ENCODE measurements at regions not wholly inside any gene's neighbourhood (a gene's known extent, or its start where the extent isn't known, plus 50 kb on each side); places are given as distances from the start of the nearest gene placed in this dataset.

DNA sequence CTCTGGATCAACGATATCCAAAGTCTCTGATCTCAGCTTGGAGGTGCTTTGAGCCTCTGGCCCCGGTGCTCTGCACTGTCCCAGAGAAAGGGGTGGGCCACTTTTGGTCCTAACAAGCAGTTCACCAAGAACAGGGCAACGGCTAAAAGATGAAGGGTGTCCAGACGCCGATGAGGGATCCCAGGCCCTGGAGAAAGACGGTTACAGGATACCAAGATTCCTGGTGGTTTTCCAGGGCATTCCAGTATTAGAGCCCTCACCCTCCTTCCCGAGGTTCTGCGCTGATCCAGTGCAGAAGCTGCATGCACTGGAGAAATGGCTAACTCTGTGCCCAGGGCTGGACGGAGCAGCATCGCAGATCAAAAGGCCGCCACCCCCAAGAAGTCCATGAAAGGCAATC is 149.9 kb upstream of the IRF2BP2 start:
- DNase-seq (ENCODE audit: low read depth) = no peak

GRCh38 chr1:234758851-234759250 is 148.9 kb upstream of the IRF2BP2 start:
- no peak for DNase-seq (ENCODE audit: low read depth)

DNA sequence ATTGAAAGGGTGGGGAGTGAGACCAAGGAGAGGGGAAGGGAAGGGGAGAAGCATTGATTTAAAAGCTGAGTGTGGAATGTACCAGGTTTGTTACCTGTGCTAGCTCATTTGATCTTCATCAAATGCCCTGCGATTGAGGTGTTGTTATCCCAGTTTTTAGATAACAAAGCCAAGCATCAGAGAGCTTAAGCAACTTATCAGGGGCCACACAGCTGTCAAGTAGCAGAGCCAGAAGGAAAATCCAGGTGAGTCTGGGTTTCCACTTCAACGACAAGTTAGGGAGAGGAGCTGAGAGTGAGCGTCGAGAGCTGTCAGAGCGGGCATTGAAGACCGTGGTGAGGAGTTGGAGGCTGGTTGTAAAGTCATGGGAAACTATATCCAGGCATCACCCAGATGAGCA is 146.9 kb upstream of the IRF2BP2 start:
- DNase-seq (ENCODE audit: low read depth) = no peak

- no peak for DNase-seq (ENCODE audit: low read depth)
Measured at GRCh38 chr1:234756066-234756774, 146.2 kb upstream of the IRF2BP2 start.

GRCh38 chr1:234755449-234755863 is 145.5 kb upstream of the IRF2BP2 start:
- DNase-seq (ENCODE audit: low read depth) = no peak

- no peak for DNase-seq (ENCODE audit: low read depth)
Measured at GRCh38 chr1:234753979-234754378, 144.0 kb upstream of the IRF2BP2 start.

DNA sequence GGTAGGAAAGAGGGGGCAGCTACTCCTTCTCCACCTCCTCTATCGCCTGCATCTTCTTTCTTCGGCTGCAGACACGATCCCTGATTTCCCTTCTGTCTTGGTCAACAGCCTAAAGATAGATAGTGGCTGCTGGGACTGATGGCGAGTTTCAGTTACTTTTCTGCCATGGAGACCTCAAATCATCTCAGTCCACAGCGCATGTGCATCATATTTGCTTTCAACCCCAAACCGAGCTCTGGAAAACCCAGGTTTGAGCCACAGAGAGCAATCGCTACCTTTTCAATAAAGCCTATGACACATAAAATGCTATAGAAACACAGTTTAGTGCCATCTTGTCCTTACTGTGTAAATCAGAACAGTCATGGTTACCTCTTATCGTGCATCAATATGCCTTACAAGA is 142.9 kb upstream of the IRF2BP2 start:
- DNase-seq (ENCODE audit: low read depth) = no peak

- DNase-seq (ENCODE audit: low read depth) = no peak
Measured at GRCh38 chr1:234751678-234752077, 141.7 kb upstream of the IRF2BP2 start.

GRCh38 chr1:234750922-234751627 is 141.1 kb upstream of the IRF2BP2 start:
- no peak for DNase-seq (ENCODE audit: low read depth)

DNA sequence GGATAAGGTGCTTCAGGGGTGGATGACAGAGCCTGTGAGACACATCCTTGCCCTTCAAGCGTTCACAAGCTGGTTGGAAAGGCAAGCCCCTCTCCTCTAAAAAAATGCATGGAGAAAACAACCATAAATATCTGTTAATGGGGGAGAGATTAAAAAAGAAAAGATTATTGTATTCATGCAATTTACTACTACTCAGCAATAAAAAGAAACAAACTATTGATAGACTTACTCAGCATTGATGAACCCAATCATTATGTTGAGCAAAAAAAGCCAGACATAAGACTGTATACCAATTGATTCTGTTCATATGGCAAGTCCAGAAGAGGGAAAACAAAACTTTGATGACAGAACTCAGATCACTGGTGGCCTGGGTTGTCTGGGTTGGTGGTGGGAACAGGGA is 138.7 kb upstream of the IRF2BP2 start:
- no peak for DNase-seq (ENCODE audit: low read depth)

- DNase-seq (ENCODE audit: low read depth) = no peak
Measured at GRCh38 chr1:234748066-234748465, 138.1 kb upstream of the IRF2BP2 start.

GRCh38 chr1:234746798-234747196 is 136.8 kb upstream of the IRF2BP2 start:
- DNase-seq (ENCODE audit: low read depth) = no peak

DNA sequence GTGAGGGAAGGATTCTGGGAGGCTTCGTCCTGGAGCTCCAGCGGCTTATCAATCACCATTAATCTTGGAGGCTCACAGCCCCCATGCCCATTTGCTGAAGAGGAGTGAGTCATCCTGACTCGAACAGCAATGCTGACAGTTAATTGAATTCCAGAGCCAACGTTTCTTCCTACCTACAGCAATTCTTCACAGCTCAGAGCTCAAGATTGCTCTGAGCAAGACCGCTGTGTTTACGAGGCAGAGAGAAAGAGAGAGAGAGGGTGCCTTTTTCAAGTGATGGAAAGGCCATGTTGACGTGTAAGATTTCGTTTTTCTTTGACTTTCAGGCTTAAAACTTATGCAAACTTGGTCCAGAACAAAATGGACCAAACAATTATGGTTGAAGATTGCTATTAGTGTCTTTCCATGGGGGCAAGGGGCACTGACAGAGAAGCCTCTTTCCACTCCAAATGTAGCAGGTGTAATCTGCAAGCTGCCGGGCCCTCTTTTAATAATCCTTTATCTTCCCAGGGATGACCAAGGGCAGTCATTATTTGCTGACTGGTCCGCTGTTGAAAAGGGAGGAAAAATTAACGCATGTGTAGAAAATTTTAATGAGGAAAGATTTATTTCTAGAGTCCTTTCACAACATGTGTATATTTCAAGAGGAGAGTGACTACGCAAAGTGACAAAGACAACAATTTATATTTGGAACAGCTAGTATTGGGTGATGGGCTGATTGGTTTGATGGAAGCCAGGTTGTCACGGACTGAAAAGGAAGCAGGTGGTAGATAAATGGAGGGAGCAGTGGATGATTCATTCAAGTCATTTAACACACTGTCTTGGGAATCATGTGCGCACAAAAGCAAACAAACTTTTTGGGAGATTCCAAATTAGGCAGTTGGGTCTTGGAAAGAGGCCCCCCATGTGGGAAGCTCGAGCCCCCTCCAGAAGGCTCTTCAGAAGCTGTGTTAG is 136.1 kb upstream of the IRF2BP2 start:
- no peak for DNase-seq (ENCODE audit: low read depth)

DNA sequence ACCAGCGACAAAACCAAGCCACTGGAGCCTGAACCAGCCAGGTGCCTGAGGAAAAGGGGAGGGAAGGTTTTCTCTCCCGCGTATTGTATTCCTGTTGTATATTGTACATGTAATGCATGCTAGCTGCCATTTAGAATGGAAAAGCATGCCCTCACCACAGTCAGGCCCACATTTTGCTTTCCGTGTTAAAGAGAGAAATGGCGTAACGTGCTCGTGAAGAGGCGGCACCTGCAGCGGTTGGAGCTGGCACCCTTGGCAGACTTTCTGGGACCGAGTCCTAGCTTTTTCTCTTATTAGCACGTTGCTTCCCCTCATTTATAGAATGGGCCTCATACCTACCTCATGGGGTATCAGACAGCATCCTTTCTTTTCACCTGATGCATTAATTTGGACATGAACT is 135.3 kb upstream of the IRF2BP2 start:
- no peak for DNase-seq (ENCODE audit: low read depth)

DNA sequence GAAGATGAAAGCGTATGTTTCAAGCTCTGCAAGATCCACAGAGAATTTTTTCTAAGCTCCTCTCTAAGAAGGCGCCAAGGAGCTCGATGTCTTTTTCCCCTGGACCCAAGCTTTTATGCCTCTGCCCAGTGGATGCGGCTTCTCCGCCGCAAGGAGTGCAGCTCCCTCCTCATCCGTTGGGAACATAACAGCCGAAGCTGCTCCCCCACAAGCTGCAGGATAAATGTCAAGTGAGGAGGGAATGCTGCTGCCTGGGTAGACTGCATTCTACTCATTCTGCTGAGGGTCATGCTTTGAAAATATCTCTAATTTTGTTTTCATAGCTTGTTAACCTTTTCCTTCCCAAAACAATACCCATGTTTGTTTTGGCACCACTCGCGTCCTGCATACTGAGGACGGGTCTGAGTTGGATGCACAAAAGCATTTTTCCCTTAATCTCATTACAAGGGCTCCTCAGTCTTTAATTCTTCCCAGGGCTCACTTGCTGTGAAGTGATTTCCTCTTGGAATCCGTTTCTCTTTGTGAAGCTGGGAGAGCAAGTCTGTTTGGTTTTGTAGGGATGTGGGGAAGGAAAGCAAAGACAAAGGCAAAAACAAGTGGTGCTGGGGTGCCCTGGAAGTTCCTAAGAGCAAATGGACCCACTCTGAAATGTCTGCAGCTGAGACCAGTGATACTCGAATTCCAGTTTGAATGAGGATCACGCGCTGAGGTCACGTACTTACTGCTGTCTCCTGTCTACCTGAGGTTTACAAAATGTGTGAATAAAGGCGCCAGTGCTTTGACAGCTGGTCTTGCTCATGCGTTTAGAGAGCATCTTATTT is 134.0 kb upstream of the IRF2BP2 start:
- DNase-seq (ENCODE audit: low read depth) = no peak

- DNase-seq (ENCODE audit: low read depth) = no peak
Measured at GRCh38 chr1:234742622-234743021, 132.6 kb upstream of the IRF2BP2 start.

- no peak for DNase-seq (ENCODE audit: low read depth)
Measured at GRCh38 chr1:234737967-234738314, 128.0 kb upstream of the IRF2BP2 start.

GRCh38 chr1:234735916-234736315 is 125.9 kb upstream of the IRF2BP2 start:
- no peak for DNase-seq (ENCODE audit: low read depth)

GRCh38 chr1:234735476-234735875 is 125.5 kb upstream of the IRF2BP2 start:
- DNase-seq (ENCODE audit: low read depth) = no peak

GRCh38 chr1:234734869-234735268 is 124.9 kb upstream of the IRF2BP2 start:
- no peak for DNase-seq (ENCODE audit: low read depth)

DNA sequence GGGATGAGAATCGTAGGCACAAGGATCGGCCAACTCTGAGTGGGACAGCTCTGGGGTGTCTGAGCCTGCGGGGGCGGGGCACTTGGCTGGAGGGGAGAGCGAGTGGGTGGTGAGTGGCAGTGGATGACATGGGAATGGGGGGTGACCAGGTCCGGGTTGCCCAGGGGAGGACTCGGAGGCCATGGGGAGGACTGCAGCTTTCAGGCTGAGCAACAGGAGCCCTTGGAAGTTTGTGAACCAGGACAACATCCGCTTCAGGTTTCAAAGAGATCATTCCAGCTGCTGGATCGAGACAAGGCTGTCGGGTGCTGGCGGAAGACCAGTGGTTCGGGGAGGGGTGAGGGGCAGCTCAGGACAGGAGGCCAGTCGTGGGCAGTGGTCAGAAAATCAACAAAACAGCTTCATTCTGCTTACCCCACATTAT is 124.4 kb upstream of the IRF2BP2 start:
- DNase-seq (ENCODE audit: low read depth) = no peak

- no peak for DNase-seq (ENCODE audit: low read depth)
Measured at GRCh38 chr1:234733427-234733826, 123.4 kb upstream of the IRF2BP2 start.

Measured in stimulated activated CD8-positive, alpha-beta memory T cell treated with anti-CD3 and anti-CD28 coated beads, Interleukin-15, amount 100 ng/mL, for 1 hour (primary cell).